SK-N-SH (cell line): ENCODE measurements at regions not wholly inside any gene's neighbourhood (a gene's known extent, or its start where the extent isn't known, plus 50 kb on each side); places are given as distances from the start of the nearest gene placed in this dataset.

Experiments used
- CTCF ChIA-PET: fragments of 300-600, 350-600 bp; formaldehyde crosslinking; extraction: SDS; loops from one replicate; lab custom pipeline; 2021; lab: Yijun Ruan, JAX
- POLR2A ChIA-PET: fragments of 350-600 bp; sonication (Branson Sonifier 250); formaldehyde crosslinking; extraction: SDS; loops from one replicate; lab custom pipeline; 2020; ENCODE audit warnings: antibody characterized with exemption, inconsistent platforms; lab: Yijun Ruan, JAX
- DNase-seq: peaks from one replicate; pipeline ENCODE4 v3.0.0; 2012
- H2AFZ ChIP-seq: fragments of 200-600 bp; sonication (generic); 2 replicates; pipeline ENCODE4 v1.8.1; 2016; ENCODE audit warnings: antibody characterized with exemption, mild to moderate bottlenecking, low read depth
- H3F3A ChIP-seq: fragments of 200-600 bp; sonication (generic); replicated peaks from 2 replicates; pipeline ENCODE3; 2016; ENCODE audit warnings: antibody characterized with exemption, mild to moderate bottlenecking; ENCODE audit not compliant: insufficient read depth
- H3K27ac ChIP-seq, 2 experiments: fragments of 200-500 bp in 1 of 2; fragments of 200-600 bp in 1 of 2; sonication (Bioruptor generic) in 1 of 2; sonication (generic), shearing (Covaris generic) in 1 of 2; 2 replicates each; pipeline versions ENCODE4 v1.5.1 to v1.6.1; 2014 to 2016; ENCODE audit warnings: low read depth in 2 of 2, inconsistent platforms in 1 of 2, low read length in 1 of 2, mild to moderate bottlenecking in 1 of 2, mixed read lengths in 1 of 2
- H3K27me3 ChIP-seq: fragments of 200-600 bp; sonication (generic), shearing (Covaris generic); 2 replicates; pipeline ENCODE4 v1.6.1; 2016; ENCODE audit warnings: mixed run types; ENCODE audit not compliant: insufficient read depth
- H3K36me3 ChIP-seq, 2 experiments: fragments of 200-500 bp in 1 of 2; fragments of 200-600 bp in 1 of 2; sonication (Bioruptor generic) in 1 of 2; sonication (generic) in 1 of 2; replicated peaks in 1 of 2; 2 replicates each; pipeline versions ENCODE3 to v1.5.1; 2014 to 2016; ENCODE audit warnings: low read length in 1 of 2, mild to moderate bottlenecking in 1 of 2; ENCODE audit not compliant: insufficient read depth in 2 of 2, control insufficient read depth in 1 of 2
- H3K4me1 ChIP-seq, 2 experiments: fragments of 200-500 bp in 1 of 2; fragments of 200-600 bp in 1 of 2; sonication (Bioruptor generic) in 1 of 2; sonication (generic), shearing (Covaris generic) in 1 of 2; 2 replicates each; pipeline versions ENCODE4 v1.5.1 to v1.6.1; 2014 to 2016; ENCODE audit warnings: low read depth in 1 of 2, low read length in 1 of 2, mixed run types in 1 of 2; ENCODE audit not compliant: insufficient read depth in 2 of 2, control insufficient read depth in 1 of 2
- H3K4me2 ChIP-seq: fragments of 200-600 bp; sonication (generic), shearing (Covaris generic); 2 replicates; pipeline ENCODE4 v1.6.1; 2017; ENCODE audit warnings: mixed run types
- H3K4me3 ChIP-seq, 2 experiments: fragments of 200-500 bp in 1 of 2; fragments of 200-600 bp in 1 of 2; sonication (Bioruptor generic) in 1 of 2; sonication (generic), shearing (Covaris generic) in 1 of 2; 2 replicates each; pipeline versions ENCODE4 v1.5.1 to v1.8.1; 2014 to 2016; ENCODE audit warnings: low read depth in 2 of 2, inconsistent platforms in 1 of 2, low read length in 1 of 2, mild to moderate bottlenecking in 1 of 2, mixed read lengths in 1 of 2, moderate library complexity in 1 of 2
- H3K79me2 ChIP-seq: fragments of 200-600 bp; sonication (generic); 2 replicates; pipeline ENCODE4 v1.8.1; 2017; ENCODE audit warnings: mild to moderate bottlenecking; ENCODE audit not compliant: insufficient read depth
- H3K9ac ChIP-seq: fragments of 200-600 bp; sonication (generic); 2 replicates; pipeline ENCODE4 v1.6.1; 2017; ENCODE audit warnings: mixed run types
- H3K9me2 ChIP-seq: fragments of 200-600 bp; sonication (generic); 2 replicates; pipeline ENCODE4 v1.6.1; 2017; ENCODE audit warnings: mixed run types
- H3K9me3 ChIP-seq: fragments of 200-600 bp; sonication (generic); 2 replicates; pipeline ENCODE4 v1.6.1; 2017; ENCODE audit warnings: mixed run types, mild to moderate bottlenecking, moderate library complexity
- H4K20me1 ChIP-seq: fragments of 200-600 bp; sonication (generic); 2 replicates; pipeline ENCODE4 v1.6.1; 2017; ENCODE audit warnings: mild to moderate bottlenecking, mixed run types; ENCODE audit not compliant: insufficient read depth
- EZH2phosphoT487 ChIP-seq: fragments of 200-600 bp; sonication (generic); IDR thresholded peaks from 2 replicates; pipeline ENCODE4 v1.6.1; 2017; ENCODE audit warnings: low read depth, mixed run types, mild to moderate bottlenecking, antibody characterized with exemption, moderate library complexity, borderline replicate concordance
- FOSL2 ChIP-seq: IDR thresholded peaks from 2 replicates; pipeline ENCODE4 v1.4.0; 2012; ENCODE audit warnings: low read depth, mild to moderate bottlenecking, moderate library complexity, borderline replicate concordance
- FOXJ3 ChIP-seq: sonication (generic); formaldehyde crosslinking; IDR thresholded peaks from 2 replicates; pipeline ENCODE4 v1.5.1; 2020; ENCODE audit warnings: mild to moderate bottlenecking, missing genetic modification reagents
- GATA2 ChIP-seq: sonication (generic); formaldehyde crosslinking; IDR thresholded peaks from 2 replicates; pipeline ENCODE4 v1.5.0; 2020; ENCODE audit warnings: mild to moderate bottlenecking, missing genetic modification reagents
- MEF2A ChIP-seq: IDR thresholded peaks from 2 replicates; pipeline ENCODE4 v1.4.0; 2012; ENCODE audit warnings: low read depth, borderline replicate concordance
- RFX5 ChIP-seq: IDR thresholded peaks from 2 replicates; pipeline ENCODE4 v1.6.1; 2012; ENCODE audit warnings: mild to moderate bottlenecking, improper control_type of control experiment, low read length
- RXRA ChIP-seq: IDR thresholded peaks from 2 replicates; pipeline ENCODE4 v1.4.0; 2012; ENCODE audit warnings: low read depth, mild to moderate bottlenecking, borderline replicate concordance
- SIN3A ChIP-seq: IDR thresholded peaks from 2 replicates; pipeline ENCODE4 v1.6.1; 2012; ENCODE audit warnings: low read depth, mild to moderate bottlenecking, low read length, moderate library complexity, borderline replicate concordance
- SMC3 ChIP-seq: IDR thresholded peaks from 2 replicates; pipeline ENCODE4 v1.6.1; 2012; ENCODE audit warnings: low read depth, low read length, improper control_type of control experiment
- TCF12 ChIP-seq: IDR thresholded peaks from 2 replicates; pipeline ENCODE4 v1.4.0; 2012
- WGBS: methylation state at CpG from one replicate; pipeline ENCODE4 v1.1.6; 2017; ENCODE audit warnings: low lambda C conversion rate; 5-methylcytosine and 5-hydroxymethylcytosine counted together
- TF ChIP-seq, protein P1 (sequence below): IDR thresholded peaks from 2 replicates; pipeline ENCODE4; 2012
- TF ChIP-seq, protein P2 (sequence below): fragments of 150-350 bp; IDR thresholded peaks from 2 replicates; pipeline ENCODE4 v1.6.1; 2016; ENCODE audit warnings: mild to moderate bottlenecking, low read depth, low read length

DNA sequence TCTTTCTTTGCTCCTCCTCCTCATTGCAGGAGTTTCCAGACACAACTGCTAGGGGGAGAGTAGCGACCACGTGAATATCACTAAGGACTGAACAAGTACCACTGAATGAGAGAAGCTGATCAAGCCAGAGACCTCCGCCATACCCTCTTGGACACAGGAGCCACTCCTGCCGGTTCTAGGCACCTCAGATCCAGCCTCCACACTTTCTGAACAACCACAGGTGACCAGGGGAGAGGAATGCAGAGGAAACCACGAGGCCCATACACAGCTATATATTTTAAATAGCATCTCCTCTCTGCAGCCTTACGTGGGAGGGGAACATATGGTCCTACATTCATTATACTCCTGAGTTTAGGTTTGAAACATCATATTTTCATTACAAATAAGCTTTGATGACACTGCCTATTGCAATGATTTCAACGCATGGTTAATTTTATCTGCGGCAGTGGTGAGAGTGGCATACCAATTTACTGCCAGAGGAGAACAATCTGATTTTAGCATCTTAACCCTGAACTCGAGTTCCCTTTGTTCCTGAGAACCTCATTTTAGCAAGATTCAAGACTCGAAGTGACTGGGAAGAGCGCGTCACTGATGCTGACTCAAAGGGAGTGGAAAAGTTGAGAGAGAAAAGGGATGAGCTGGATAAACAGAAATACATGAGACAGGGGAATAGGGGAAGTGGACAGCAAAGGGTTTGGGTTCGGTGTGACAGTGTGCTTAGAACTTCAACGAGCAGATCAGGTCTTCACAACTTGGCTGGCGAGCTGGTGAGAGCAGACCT lies 231.7 kb upstream of the PPARGC1A start (continued):
- TF ChIP-seq FOXJ3 (CRISPR knock-in tag), result no peak

DNA sequence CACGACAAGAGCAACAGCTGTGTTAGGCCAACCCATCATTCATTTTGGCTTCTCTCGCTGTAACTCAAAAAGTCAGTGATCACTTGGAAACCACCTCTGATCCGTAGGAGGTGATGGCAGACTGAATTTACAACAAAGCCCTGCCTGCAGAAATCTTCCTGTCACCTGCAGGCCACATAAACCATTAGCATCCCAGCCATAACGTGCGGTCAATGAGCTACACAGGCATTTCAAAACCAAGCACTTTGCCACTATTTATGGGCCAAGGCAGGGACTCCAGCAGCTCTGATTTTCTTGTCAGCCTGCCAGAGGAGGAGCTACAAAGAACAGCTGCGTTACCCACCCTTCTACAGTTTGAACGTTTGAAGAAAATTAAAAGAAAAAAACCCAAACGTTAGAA lies 228.1 kb upstream of the PPARGC1A start:
- Histone ChIP-seq H2AFZ (no peak overlapping the region), H3K36me3 (no peaks in the 10 kb centered on the region), H3K4me1 (no peaks in the 10 kb centered on the region), H3K27me3 (peaks cover 5% of the 10 kb centered on the region; the same call in 1 of the 2 replicates), H3K27ac (no peak overlapping the region), H4K20me1 (no peaks in the 10 kb centered on the region), H3K9me3 (no peaks in the 10 kb centered on the region), H3K79me2 (no peaks in the 10 kb centered on the region), H3F3A (no peaks in the 10 kb centered on the region), H3K4me2 (no peak overlapping the region), H3K4me3 (no peak overlapping the region), H3K9ac (no peak overlapping the region), H3K9me2 (no peaks in the 10 kb centered on the region)
- POLR2A ChIA-PET, result no interaction called here
- TF ChIP-seq RXRA, result no peak
- TF ChIP-seq TCF12, result no peak
- TF ChIP-seq GATA2, result no peak
- no peak for TF ChIP-seq FOXJ3 (CRISPR knock-in tag)
- TF ChIP-seq, protein P1, sequence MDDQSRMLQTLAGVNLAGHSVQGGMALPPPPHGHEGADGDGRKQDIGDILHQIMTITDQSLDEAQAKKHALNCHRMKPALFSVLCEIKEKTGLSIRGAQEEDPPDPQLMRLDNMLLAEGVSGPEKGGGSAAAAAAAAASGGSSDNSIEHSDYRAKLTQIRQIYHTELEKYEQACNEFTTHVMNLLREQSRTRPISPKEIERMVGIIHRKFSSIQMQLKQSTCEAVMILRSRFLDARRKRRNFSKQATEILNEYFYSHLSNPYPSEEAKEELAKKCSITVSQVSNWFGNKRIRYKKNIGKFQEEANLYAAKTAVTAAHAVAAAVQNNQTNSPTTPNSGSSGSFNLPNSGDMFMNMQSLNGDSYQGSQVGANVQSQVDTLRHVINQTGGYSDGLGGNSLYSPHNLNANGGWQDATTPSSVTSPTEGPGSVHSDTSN, result no peak
- TF ChIP-seq EZH2phosphoT487, result no peak
- no peak for TF ChIP-seq SMC3
- TF ChIP-seq, protein P2, sequence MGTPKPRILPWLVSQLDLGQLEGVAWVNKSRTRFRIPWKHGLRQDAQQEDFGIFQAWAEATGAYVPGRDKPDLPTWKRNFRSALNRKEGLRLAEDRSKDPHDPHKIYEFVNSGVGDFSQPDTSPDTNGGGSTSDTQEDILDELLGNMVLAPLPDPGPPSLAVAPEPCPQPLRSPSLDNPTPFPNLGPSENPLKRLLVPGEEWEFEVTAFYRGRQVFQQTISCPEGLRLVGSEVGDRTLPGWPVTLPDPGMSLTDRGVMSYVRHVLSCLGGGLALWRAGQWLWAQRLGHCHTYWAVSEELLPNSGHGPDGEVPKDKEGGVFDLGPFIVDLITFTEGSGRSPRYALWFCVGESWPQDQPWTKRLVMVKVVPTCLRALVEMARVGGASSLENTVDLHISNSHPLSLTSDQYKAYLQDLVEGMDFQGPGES, result no peak
- TF ChIP-seq RFX5, result no peak
- no peak for TF ChIP-seq SIN3A
- no peak for TF ChIP-seq MEF2A
- DNase-seq, result no peak
- 40% methylated on average over 8 of the region's 8 CpGs for WGBS
- CTCF ChIA-PET, result no interaction called here

DNA sequence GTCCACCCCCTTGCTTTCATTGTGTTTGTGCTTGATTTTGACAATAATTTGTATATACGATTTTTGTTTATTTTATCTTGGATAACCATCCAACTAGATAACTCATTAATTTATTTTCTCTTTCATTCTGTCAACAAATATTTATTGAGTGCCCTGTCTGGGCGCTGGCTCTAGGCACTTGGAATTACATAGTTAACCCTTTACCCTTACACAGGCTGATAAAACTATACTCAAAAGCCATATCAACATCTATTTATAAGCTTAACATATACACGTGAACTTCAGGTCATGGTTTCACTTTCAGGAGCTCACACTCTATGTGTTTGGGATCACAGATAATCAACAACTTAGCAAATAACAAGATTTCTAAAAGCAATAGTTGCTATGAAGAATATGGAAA lies 226.3 kb upstream of the PPARGC1A start:
- no peak for TF ChIP-seq FOXJ3 (CRISPR knock-in tag)
- no peak for TF ChIP-seq FOSL2
- TF ChIP-seq, protein P1, result no peak

More for the DNA sequence above, 226.3 kb upstream of the PPARGC1A start:
- no peaks in the 10 kb centered on the region for H3F3A ChIP-seq
- no peak overlapping the region for H3K27ac ChIP-seq
- peaks cover 5% of the 10 kb centered on the region; the same call in 1 of the 2 replicates for H3K27me3 ChIP-seq
- POLR2A ChIA-PET, result no interaction called here
- H3K9ac ChIP-seq, result no peak overlapping the region
- H3K36me3 ChIP-seq, result no peaks in the 10 kb centered on the region
- no peaks in the 10 kb centered on the region for H3K9me3 ChIP-seq
- H3K4me1 ChIP-seq, result no peaks in the 10 kb centered on the region
- DNase-seq, result no peak
- no peak overlapping the region for H3K4me2 ChIP-seq
- CTCF ChIA-PET, result no interaction called here
- H2AFZ ChIP-seq, result peak overlapping the region; percentile 10; the same call in 1 of the 2 replicates
- WGBS, result 6% methylated on average over 3 of the region's 3 CpGs
- no peaks in the 10 kb centered on the region for H3K79me2 ChIP-seq
- no peaks in the 10 kb centered on the region for H3K9me2 ChIP-seq
- no peaks in the 10 kb centered on the region for H4K20me1 ChIP-seq
- no peak overlapping the region for H3K4me3 ChIP-seq
